ENCODE measurements at regions not wholly inside any gene's neighbourhood (a gene's known extent, or its start where the extent isn't known, plus 50 kb on each side); places are given as distances from the start of the nearest gene placed in this dataset.
"Not testable (repeated sequence)": the region's sequence is repeated elsewhere in the genome, so short reads cannot be mapped to it uniquely, and the experiment has no call there.

GRCh38 chr3:110932567-110932966 lies 139.0 kb upstream of the NECTIN3 start:
- no peak overlapping the region for H3K4me3 ChIP-seq (ENCODE audit: low read length)
- no peak for TF ChIP-seq CTCF (IDR thresholded peaks at IDR 0.05; ENCODE audit: insufficient read depth, low read depth, low read length, missing control alignments)
- DNase-seq (ENCODE audit: low read depth): no peak

- no peak overlapping the region for H3K4me3 ChIP-seq (ENCODE audit: low read length)
- DNase-seq (ENCODE audit: low read depth): no peak
- no peak for TF ChIP-seq CTCF (IDR thresholded peaks at IDR 0.05; ENCODE audit: insufficient read depth, low read depth, low read length, missing control alignments)
Observed at GRCh38 chr3:110933821-110934426, 137.7 kb upstream of the NECTIN3 start.

- TF ChIP-seq CTCF (IDR thresholded peaks at IDR 0.05; ENCODE audit: insufficient read depth, low read depth, low read length, missing control alignments): no peak
- no peak for DNase-seq (ENCODE audit: low read depth)
- no peak overlapping the region for H3K4me3 ChIP-seq (ENCODE audit: low read length)
Observed at GRCh38 chr3:110938629-110939028, 133.0 kb upstream of the NECTIN3 start.

GRCh38 chr3:110940055-110940454 lies 131.6 kb upstream of the NECTIN3 start:
- no peak overlapping the region for H3K4me3 ChIP-seq (ENCODE audit: low read length)
- no peak for TF ChIP-seq CTCF (IDR thresholded peaks at IDR 0.05; ENCODE audit: insufficient read depth, low read depth, low read length, missing control alignments)
- no peak for DNase-seq (ENCODE audit: low read depth)

- TF ChIP-seq CTCF (IDR thresholded peaks at IDR 0.05; ENCODE audit: insufficient read depth, low read depth, low read length, missing control alignments): no peak
- no peak for DNase-seq (ENCODE audit: low read depth)
- H3K4me3 ChIP-seq (ENCODE audit: low read length): no peak overlapping the region
Observed at GRCh38 chr3:110944782-110945181, 126.8 kb upstream of the NECTIN3 start.

- no peak overlapping the region for H3K4me3 ChIP-seq (ENCODE audit: low read length)
- DNase-seq (ENCODE audit: low read depth): no peak
- no peak for TF ChIP-seq CTCF (IDR thresholded peaks at IDR 0.05; ENCODE audit: insufficient read depth, low read depth, low read length, missing control alignments)
Observed at GRCh38 chr3:110946810-110947209, 124.8 kb upstream of the NECTIN3 start.

GRCh38 chr3:110949194-110949593 lies 122.4 kb upstream of the NECTIN3 start:
- DNase-seq (ENCODE audit: low read depth); H3K4me3 ChIP-seq (ENCODE audit: low read length): not testable (repeated sequence)

Data from epithelial cell of esophagus (primary cell).